ENCODE measurements at regions not wholly inside any gene's neighbourhood (a gene's known extent, or its start where the extent isn't known, plus 50 kb on each side); places are given as distances from the start of the nearest gene placed in this dataset.

DNA sequence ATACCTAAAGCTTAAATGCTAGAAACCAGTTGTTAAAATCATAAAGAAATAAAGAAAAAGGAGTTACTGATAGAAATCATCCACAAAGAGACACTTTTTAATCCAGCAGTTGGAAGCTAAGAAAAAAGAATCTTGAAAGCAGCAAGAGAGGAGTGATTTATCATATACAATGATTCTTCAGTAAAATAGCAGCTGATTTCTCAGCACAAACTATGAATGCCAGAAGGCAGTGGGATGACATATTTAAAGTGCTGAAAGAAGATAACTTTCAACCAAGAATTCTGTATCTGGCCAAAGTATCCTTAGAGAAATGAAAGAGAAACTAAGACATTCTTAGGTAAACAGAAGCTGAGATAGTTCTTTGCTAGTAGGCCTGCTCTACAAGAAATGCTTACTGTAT, 366.0 kb downstream of the HTR1A start:
- no peak for DNase-seq (ENCODE audit: low spot score)
- Mint-ChIP-seq H3K36me3 (ENCODE audit: low read depth) (no peaks in the 10 kb centered on the region), H3K4me3 (no peak overlapping the region), H3K27ac (no peak overlapping the region), H3K4me1 (ENCODE audit: low read depth) (no peaks in the 10 kb centered on the region), H3K27me3 (ENCODE audit: insufficient read depth) (no peaks in the 10 kb centered on the region), H3K9me3 (peaks cover 15% of the 10 kb centered on the region)
- intact Hi-C loops (cut with micrococcal nuclease) = no loop called here

DNA sequence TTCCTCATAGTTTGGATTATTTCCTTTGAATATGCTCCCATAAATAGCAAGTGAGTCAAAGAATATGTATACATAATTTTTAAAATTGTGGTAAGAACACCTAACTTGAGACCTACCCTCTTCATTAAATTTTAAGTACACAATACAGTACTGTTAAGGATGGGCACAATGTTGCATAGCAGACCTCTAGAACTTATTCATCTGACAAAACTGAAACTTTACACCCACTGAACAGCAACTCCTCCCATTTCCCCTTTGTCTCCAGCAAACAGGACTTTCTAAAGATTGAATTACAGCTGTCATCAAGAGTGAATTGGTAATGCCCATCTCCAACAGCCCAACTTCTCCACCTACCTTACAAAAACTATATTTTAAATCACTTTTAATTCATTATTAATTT, 388.9 kb downstream of the HTR1A start:
- intact Hi-C loops (cut with micrococcal nuclease) = no loop called here
- H3K9me3 Mint-ChIP-seq = peaks cover 4% of the 10 kb centered on the region
- H3K27ac Mint-ChIP-seq = no peak overlapping the region
- no peak for DNase-seq (ENCODE audit: low spot score)
- no peak overlapping the region for H3K4me3 Mint-ChIP-seq
- no peaks in the 10 kb centered on the region for H3K36me3 Mint-ChIP-seq (ENCODE audit: low read depth)
- no peaks in the 10 kb centered on the region for H3K27me3 Mint-ChIP-seq (ENCODE audit: insufficient read depth)
- H3K4me1 Mint-ChIP-seq (ENCODE audit: low read depth) = no peaks in the 10 kb centered on the region

- Mint-ChIP-seq H3K9me3 (peaks cover 4% of the 10 kb centered on the region), H3K27ac (no peak overlapping the region), H3K36me3 (ENCODE audit: low read depth) (no peaks in the 10 kb centered on the region), H3K27me3 (ENCODE audit: insufficient read depth) (no peaks in the 10 kb centered on the region), H3K4me1 (ENCODE audit: low read depth) (no peaks in the 10 kb centered on the region), H3K4me3 (no peak overlapping the region)
- intact Hi-C loops (cut with micrococcal nuclease) = no loop called here
- no peak for DNase-seq (ENCODE audit: low spot score)
These were observed 389.5 kb downstream of the HTR1A start for GRCh38 chr5:63572740-63573139.

GRCh38 chr5:63570752-63571151, 391.5 kb downstream of the HTR1A start:
- H3K4me3 Mint-ChIP-seq = no peak overlapping the region
- H3K27me3 Mint-ChIP-seq (ENCODE audit: insufficient read depth) = no peaks in the 10 kb centered on the region
- DNase-seq (ENCODE audit: low spot score) = no peak
- H3K36me3 Mint-ChIP-seq (ENCODE audit: low read depth) = no peaks in the 10 kb centered on the region
- H3K4me1 Mint-ChIP-seq (ENCODE audit: low read depth) = no peaks in the 10 kb centered on the region
- H3K27ac Mint-ChIP-seq = no peak overlapping the region
- intact Hi-C loops (cut with micrococcal nuclease) = no loop called here
- peaks cover 9% of the 10 kb centered on the region for H3K9me3 Mint-ChIP-seq

GRCh38 chr5:63564789-63565188, 397.5 kb downstream of the HTR1A start:
- DNase-seq (ENCODE audit: low spot score) = no peak
- no peak overlapping the region for H3K4me3 Mint-ChIP-seq
- H3K36me3 Mint-ChIP-seq (ENCODE audit: low read depth) = no peaks in the 10 kb centered on the region
- intact Hi-C loops (cut with micrococcal nuclease) = no loop called here
- H3K27ac Mint-ChIP-seq = no peak overlapping the region
- no peaks in the 10 kb centered on the region for H3K27me3 Mint-ChIP-seq (ENCODE audit: insufficient read depth)
- H3K9me3 Mint-ChIP-seq = peaks cover 21% of the 10 kb centered on the region
- no peaks in the 10 kb centered on the region for H3K4me1 Mint-ChIP-seq (ENCODE audit: low read depth)

- peaks cover 21% of the 10 kb centered on the region for H3K9me3 Mint-ChIP-seq
- no peak overlapping the region for H3K4me3 Mint-ChIP-seq
- no peak overlapping the region for H3K27ac Mint-ChIP-seq
- no peaks in the 10 kb centered on the region for H3K4me1 Mint-ChIP-seq (ENCODE audit: low read depth)
- DNase-seq (ENCODE audit: low spot score) = no peak
- no peaks in the 10 kb centered on the region for H3K36me3 Mint-ChIP-seq (ENCODE audit: low read depth)
- intact Hi-C loops (cut with micrococcal nuclease) = no loop called here
- H3K27me3 Mint-ChIP-seq (ENCODE audit: insufficient read depth) = no peaks in the 10 kb centered on the region
These were observed 399.0 kb downstream of the HTR1A start for GRCh38 chr5:63563008-63563917.

- no peaks in the 10 kb centered on the region for H3K4me1 Mint-ChIP-seq (ENCODE audit: low read depth)
These were observed 406.4 kb downstream of the HTR1A start for GRCh38 chr5:63555874-63556273.

GRCh38 chr5:63554191-63554590, 408.1 kb downstream of the HTR1A start:
- Mint-ChIP-seq H3K9me3 (no peaks in the 10 kb centered on the region), H3K36me3 (ENCODE audit: low read depth) (no peaks in the 10 kb centered on the region), H3K27ac (no peak overlapping the region), H3K27me3 (ENCODE audit: insufficient read depth) (no peaks in the 10 kb centered on the region), H3K4me3 (no peak overlapping the region), H3K4me1 (ENCODE audit: low read depth) (no peaks in the 10 kb centered on the region)
- no peak for DNase-seq (ENCODE audit: low spot score)
- intact Hi-C loops (cut with micrococcal nuclease) = no loop called here

More at GRCh38 chr5:63555874-63556273, 406.4 kb downstream of the HTR1A start:
- Mint-ChIP-seq H3K27me3 (ENCODE audit: insufficient read depth) (no peaks in the 10 kb centered on the region), H3K4me3 (no peak overlapping the region), H3K27ac (no peak overlapping the region), H3K9me3 (peaks cover 7% of the 10 kb centered on the region), H3K36me3 (ENCODE audit: low read depth) (no peaks in the 10 kb centered on the region)
- no peak for DNase-seq (ENCODE audit: low spot score)
- intact Hi-C loops (cut with micrococcal nuclease) = no loop called here

- no peaks in the 10 kb centered on the region for H3K4me1 Mint-ChIP-seq (ENCODE audit: low read depth)
- H3K27ac Mint-ChIP-seq = no peak overlapping the region
- H3K9me3 Mint-ChIP-seq = no peaks in the 10 kb centered on the region
- no peaks in the 10 kb centered on the region for H3K36me3 Mint-ChIP-seq (ENCODE audit: low read depth)
- no peak overlapping the region for H3K4me3 Mint-ChIP-seq
- no peak for DNase-seq (ENCODE audit: low spot score)
- H3K27me3 Mint-ChIP-seq (ENCODE audit: insufficient read depth) = no peaks in the 10 kb centered on the region
- intact Hi-C loops (cut with micrococcal nuclease) = no loop called here
These were observed 409.2 kb downstream of the HTR1A start for GRCh38 chr5:63553073-63553472.

DNA sequence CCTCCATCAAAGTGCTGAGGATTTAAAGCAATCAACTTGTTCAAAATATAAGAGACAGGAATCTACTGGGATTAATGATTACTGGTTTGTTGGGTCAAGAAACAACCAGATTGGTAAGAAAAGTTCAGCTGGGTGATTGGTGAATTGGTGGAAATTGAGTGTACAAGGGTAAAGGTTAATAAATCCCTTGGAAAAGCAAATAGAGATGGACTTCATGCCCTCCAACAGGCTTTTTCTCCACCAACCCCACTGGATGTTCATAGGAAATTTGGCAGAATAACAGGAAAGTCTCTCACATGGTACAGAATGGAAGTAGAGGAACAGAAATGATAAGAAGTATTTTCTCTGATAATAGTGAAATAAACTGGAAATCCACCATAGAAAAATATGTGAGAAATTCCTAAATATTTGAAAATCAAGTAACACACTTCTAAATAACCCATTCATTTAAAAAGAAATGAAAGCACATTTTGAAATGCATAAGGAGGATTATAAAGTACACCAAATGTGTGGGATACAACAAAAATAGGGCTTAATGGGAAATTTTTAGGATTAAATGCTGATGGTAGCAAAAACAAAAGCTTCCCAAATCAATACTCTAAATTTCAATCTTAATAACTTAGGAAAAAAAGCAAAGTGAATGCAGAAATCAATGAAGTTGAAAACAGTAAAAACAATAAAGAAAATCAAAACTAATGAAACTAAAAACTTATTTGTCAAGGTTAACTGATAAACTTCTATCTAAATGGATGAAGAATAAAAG, 426.2 kb downstream of the HTR1A start:
- Mint-ChIP-seq H3K9me3 (peaks cover 5% of the 10 kb centered on the region), H3K4me3 (no peak overlapping the region), H3K27ac (no peak overlapping the region), H3K27me3 (ENCODE audit: insufficient read depth) (no peaks in the 10 kb centered on the region), H3K36me3 (ENCODE audit: low read depth) (no peaks in the 10 kb centered on the region), H3K4me1 (ENCODE audit: low read depth) (no peaks in the 10 kb centered on the region)
- intact Hi-C loops (cut with micrococcal nuclease) = no loop called here
- DNase-seq (ENCODE audit: low spot score) = no peak

- Mint-ChIP-seq H3K4me3 (no peak overlapping the region), H3K36me3 (ENCODE audit: low read depth) (no peaks in the 10 kb centered on the region), H3K9me3 (peaks cover 4% of the 10 kb centered on the region), H3K4me1 (ENCODE audit: low read depth) (no peaks in the 10 kb centered on the region), H3K27me3 (ENCODE audit: insufficient read depth) (no peaks in the 10 kb centered on the region), H3K27ac (no peak overlapping the region)
- DNase-seq (ENCODE audit: low spot score) = no peak
- intact Hi-C loops (cut with micrococcal nuclease) = no loop called here
These were observed 438.0 kb downstream of the HTR1A start for GRCh38 chr5:63524281-63524680.

DNA sequence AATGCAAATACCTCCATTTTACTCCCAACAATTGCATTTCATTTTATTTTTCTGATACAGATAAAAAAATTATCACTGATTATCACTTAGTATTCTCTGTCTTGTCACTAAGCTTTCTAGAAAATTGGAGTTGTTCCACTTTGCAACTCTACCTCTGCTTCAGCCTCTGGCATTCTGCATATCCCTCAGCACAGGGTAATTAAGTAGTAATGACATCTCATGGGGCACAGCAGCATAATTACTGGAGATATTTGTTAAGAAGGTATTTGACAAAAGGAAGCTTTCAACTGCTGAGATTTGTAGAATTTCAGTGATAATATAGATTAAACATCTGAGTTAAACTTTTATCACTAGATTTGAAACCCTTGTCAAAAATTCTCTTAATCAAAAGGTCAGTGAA, 446.2 kb downstream of the HTR1A start:
- Mint-ChIP-seq H3K9me3 (peaks cover 10% of the 10 kb centered on the region), H3K4me3 (no peak overlapping the region), H3K27ac (no peak overlapping the region), H3K4me1 (ENCODE audit: low read depth) (no peaks in the 10 kb centered on the region), H3K27me3 (ENCODE audit: insufficient read depth) (no peaks in the 10 kb centered on the region), H3K36me3 (ENCODE audit: low read depth) (no peaks in the 10 kb centered on the region)
- no peak for DNase-seq (ENCODE audit: low spot score)
- intact Hi-C loops (cut with micrococcal nuclease) = no loop called here

DNA sequence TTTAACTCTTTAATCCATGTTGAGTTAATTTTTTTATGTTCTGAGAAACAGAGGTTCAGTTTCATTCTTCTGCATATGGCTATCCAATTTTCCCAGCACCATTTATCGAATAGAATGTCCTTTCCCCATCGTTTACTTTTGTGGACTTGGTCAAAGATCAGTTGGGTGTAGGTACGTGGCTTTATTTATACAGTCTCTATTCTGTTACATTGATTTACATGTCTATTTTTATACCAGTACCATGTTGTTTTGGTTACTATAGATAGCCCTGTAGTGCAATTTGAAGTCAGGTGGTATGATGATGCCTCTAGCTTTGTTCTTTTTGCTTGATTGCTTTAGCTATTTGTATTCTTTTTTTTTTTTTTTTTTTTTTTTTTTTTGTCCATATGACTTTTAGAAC, 462.0 kb downstream of the HTR1A start:
- no peaks in the 10 kb centered on the region for H3K36me3 Mint-ChIP-seq (ENCODE audit: low read depth)
- no peak for DNase-seq (ENCODE audit: low spot score)
- H3K4me3 Mint-ChIP-seq = no peak overlapping the region
- H3K27me3 Mint-ChIP-seq (ENCODE audit: insufficient read depth) = no peaks in the 10 kb centered on the region
- intact Hi-C loops (cut with micrococcal nuclease) = no loop called here
- H3K4me1 Mint-ChIP-seq (ENCODE audit: low read depth) = no peaks in the 10 kb centered on the region
- H3K27ac Mint-ChIP-seq = no peak overlapping the region
- peaks cover 10% of the 10 kb centered on the region for H3K9me3 Mint-ChIP-seq
